NCI-H510A (cell line): ENCODE measurements at regions not wholly inside any gene's neighbourhood (a gene's known extent, or its start where the extent isn't known, plus 50 kb on each side); places are given as distances from the start of the nearest gene placed in this dataset.

Experiments
- DNase-seq: peaks from one replicate; lab custom pipeline; 2025; lab: John Stamatoyannopoulos, UW

DNA sequence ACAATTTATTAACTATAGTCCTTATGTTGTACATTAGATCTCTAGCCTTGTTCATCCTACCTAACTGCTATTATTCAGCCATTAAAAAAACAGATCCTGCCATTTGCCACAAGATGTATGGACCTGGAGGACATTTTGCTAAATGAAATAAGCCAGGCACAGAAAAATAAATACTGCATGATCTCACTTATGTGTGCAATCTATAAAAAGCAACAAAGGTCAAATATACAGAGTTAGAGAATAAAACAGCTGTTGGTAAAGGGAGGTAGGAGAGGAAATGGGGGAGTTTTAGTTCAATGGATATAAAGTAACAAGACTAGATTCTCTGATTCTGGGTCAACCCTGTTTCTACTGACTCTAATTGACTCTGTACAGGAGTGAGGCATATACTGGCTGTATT, 103.3 kb upstream of the FAM9C start:
- DNase-seq: no peak

DNA sequence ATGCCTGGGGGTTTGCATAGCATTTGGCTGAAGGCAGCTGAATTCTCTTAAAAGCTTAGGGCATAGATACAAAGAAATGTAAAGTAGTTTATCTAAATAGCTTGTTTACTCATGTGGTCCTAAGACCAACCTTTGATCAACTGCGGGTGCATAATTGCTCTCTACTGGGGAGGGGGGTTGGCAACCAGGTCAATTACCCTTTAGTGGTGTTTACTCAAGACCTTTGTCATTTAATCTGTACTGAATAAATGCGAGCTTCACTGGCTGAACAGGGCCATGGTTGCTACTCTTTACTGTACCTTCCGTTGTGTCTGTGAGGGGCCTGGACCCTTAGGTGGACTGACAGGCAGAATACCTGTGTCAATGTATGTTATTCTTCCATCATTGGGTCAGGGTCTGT, 102.7 kb upstream of the FAM9C start:
- no peak for DNase-seq

DNA sequence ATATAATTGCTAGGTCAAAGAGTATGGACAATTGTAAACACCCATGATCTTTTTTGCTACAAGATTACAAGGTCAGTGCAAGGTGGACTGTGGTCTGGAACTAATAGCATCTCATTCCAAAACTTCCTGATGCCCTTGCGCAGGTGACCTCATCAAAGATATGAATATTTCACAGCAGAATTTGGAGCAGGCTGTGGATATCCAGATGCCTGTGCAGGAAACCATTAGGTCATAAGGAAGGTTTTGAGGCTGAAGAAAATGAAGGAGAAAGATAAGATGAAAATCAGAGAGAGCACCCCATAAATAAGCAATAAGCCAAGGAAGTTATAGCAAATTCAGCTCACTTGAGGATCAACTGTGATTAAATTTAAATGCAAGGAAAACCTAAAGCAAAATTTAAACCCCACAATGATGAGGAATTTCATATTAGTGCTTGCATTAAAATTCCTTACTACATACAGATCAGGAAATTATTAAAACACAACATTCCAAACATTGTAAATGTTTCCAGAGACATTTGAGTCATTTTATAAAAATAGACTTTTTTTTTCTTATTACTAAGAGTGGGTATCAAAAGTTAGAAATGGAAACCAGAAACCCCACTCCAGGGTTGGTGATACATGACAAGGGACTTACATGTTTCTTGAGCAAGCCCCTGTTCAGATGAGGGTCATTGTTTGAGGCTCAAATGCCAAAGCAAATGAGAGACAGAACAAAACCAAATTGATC, 100.7 kb upstream of the FAM9C start:
- no peak for DNase-seq

DNA sequence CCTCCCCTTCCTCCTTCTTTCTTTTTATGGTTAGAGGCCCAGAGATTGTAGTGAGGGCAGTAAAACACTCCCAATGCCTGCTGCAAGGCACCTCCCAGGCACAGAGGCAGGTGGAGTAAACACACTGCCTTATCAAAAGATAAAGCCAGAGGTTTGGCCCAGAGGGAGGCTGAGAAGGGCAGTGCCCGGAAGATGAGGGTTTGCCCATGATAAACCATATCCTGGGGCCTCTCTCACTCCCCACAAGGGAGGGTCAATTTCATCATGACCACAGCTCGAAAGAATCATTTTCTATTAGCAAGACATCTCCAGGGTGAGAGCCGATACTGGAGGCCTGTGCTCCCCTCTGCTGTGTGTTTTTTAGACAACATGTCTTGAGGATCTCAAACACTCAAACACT, 98.5 kb upstream of the FAM9C start:
- DNase-seq: no peak

DNA sequence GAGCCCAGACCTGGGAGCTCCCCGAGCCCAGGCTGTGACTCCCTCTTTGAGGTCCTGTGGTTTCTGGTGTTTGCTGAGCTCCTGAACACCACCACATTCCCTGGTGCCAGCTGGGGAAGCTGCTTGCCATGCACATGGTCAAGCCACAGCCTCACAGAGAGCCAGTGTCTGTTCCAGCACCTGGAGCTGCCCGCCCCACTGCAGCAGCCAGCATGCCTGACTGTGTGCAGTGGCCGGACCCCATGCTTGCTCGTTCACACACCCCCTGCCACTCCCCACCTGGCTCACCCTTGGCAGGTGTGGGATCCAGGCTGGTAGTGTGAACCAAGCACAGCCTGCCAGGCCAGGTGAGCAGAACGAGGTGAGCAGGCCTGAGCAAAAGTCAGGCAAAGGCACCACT, 95.6 kb upstream of the FAM9C start:
- no peak for DNase-seq

DNA sequence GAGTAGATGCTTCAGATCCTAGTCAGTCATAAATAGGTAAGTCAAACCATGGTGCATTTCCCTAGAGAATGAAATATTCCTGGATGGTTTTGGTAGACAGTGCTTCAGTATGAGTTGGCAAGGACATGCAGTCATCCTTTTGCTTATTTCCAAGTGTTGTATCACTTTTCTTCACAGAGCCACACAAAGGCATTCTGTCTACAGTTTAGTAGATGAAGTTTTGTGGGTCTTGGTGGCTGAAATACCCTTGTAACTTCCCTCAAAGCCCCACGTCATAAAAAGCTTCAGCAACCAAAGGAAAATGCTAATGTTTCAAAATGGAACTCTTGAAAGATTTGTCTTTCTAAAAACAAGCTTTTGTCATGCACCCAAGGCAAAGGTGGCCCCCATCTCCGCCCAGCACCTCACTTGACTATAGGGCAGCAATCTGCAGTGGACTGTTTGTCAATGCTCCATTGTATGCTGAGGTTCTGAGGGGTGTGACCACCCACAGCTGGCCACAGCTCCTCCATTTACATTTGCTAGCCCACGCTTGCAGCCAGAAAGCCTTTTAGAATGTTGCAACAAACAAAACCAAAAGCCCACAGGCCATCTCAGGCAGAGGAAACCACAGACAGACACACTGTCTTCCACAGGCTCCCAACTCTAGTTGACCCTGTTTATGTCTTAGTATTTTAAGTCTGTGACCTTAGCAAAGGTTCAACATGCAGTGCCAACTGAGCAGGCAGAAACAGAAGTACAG, 87.1 kb upstream of the FAM9C start:
- DNase-seq: no peak

DNA sequence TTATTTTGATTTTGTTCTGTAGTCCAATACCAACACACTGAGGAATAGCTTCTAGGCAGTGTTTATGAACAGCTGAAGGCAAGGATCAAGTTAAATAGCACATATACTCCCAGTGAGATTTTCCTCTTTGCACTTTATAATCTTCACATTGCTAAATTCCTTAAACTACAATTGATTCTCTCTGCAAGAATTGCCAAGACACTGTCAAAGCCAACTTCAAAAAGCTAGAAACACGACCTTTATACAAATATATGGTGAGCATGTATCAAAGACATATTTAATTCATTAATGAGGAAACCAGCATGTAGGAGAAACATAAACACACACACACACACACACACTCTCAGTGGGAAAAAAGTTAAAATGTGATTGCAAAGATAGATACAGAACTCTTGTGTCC, 86.4 kb upstream of the FAM9C start:
- no peak for DNase-seq

DNA sequence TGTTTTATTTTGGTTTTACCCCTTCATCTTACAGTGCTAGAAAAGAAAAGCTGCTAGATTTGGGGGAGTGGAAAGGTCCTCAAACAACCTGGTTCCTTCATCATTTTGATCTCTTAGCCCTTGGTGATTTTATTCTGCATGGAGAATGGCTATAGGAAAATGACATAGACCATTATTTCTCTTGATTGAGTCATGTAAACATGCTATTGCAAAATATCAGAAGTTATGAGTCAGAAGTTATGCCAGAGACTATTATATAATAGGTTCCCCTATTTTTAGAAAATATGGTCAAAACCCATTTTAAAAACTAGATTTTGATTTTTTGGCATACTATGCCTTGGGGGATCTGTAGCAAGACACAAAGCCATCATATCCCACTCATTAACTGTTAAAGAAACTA, 83.7 kb upstream of the FAM9C start:
- DNase-seq: no peak

DNA sequence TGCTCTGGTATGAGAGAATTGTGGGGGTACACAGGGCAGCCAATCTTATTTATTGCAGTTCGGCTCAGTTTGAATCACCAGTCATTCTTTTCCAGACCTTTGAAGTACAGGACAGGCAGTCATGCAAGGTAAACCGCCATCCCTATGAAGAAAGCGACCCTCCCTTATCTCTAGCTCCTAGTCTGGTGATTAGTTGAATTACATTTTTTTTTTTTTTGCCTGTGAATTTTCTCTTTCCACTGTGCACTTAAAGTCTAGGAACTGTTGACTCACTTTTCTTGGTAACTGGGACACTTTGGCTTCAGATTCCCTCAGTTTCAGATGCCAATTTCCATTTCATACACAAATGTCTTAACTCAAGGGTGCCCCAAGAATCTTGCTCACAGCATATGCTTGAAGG, 82.4 kb upstream of the FAM9C start:
- DNase-seq: no peak

DNA sequence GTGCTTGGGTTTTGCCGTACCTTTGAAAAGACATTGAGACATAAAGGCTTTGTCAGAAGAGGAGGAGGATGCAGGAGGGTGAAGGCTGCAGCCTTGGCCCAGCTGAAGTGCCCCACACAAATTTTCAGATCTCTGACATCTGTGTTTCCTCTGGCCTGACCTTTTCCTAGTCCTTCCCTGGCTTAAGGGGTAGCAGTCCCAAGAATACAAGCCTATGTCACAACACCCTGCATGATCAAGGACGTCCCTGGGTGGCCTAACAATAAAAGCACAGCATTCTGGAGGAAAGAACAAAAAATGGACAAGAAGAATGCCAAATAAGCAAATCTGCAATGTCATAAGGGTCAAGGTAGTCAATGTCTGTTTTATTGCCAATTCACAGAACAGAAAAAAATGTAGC, 80.8 kb upstream of the FAM9C start:
- no peak for DNase-seq

DNA sequence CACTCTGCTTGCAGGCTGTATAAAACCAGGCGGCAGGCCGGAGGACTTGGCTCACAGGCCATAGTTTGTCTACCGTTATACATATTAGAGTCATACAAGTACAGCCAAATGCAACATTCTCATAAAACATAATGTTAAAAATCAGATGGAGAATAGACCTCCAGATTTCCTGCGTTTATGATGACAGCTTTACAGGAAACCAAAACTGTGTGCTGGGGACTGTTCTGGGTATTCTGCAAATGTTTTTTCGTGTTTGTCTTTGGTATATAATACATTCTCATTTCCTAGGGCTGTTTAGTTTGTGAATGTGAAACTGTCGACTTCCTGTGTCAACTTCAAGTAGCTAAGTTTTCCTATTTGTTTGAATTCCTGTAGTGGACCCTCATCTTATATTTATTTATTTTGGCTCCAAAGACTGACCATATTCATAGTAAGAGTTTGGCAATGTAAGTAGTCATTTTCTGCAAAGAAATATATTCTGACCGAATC, 79.5 kb upstream of the FAM9C start:
- DNase-seq: no peak

DNA sequence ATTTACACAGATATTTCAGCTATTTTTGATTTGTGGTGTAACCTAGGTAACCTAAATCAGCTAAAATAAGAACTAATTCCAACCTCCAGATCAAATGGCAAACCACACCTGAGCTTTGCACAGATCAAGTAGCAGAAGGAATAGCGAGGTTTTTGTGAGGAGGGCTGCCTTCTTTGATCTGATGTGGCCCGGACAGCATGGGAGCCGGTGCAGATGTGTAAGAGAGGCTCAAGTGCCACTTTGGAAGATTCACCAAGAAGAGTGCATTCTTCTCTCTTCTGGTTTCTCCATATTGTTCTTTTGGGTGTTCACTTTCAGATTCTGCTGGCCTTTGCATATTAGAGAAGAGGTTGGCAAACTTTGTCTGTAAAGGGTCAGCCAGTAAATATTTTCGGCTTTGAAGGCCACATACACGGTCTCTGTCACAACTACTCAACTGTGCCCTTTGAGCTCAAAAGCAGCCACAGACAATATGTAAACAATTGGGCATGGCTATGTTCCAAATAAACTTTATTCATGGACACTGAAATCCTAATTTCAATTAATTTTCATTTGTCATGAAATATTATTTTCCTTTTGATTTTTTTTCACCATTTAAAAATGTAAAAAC, 78.9 kb upstream of the FAM9C start:
- no peak for DNase-seq

DNA sequence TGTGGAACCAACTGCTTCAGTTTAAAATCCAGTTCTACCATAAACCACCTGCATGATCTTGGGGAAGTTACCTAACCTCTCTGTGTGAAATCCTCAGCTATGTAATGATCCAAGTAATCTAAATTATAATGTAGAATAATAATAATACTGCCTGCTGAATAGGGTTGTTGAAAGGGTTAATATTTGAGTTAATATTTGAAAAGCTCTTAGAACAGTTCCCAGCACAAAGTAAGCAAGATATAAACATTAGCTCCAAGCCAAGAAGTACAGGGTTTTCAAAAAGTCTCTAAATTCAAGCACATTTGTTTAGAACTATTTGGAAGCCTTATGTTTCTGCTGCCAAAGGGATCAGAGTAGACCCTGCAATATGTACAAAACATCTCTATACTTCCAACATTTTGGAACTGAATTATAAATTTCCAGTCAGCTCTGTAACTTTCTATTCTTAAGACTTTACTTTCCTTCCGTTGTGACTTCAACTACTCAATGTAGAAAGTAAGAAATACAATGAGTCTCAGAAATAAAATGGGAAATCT, 76.7 kb upstream of the FAM9C start:
- DNase-seq: no peak

DNA sequence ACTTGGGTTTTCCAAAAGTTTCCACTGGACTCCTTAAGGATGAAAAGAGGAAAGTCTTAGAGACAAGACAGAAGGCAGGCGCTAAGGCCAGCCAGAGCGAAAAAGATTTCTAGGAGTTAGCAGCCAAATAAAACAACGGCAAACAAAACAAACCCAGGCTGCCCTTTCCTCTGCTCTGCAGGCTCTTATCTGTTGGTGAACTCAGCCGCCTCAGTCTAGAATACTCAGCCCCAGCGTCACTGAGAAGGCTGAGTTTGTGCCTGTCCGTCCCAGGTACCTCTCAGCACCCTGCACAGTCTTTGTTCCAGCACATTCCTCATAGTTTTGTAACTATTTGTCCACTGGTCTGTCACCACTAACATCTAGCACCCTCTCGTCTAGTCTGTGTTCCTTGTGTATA, 75.6 kb upstream of the FAM9C start:
- DNase-seq: no peak

DNA sequence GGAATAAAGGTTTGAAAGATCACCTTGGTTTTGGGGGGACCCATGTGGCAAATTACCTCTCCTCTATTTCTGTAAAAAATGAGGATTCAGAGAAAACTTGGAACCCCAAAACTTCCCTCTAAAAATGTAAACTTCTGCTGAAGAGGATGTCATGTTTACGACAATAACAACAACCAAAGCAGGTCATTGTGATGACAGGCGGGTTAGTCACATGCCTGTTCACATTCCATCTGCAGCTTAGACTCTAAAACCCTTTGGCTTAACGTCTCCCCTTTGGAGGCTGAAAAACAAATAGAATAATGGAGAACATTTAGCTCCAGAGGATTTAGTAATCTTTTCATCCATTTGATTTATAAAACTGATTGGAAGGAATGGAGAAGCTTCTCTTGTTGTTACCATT, 75.0 kb upstream of the FAM9C start:
- DNase-seq: no peak

DNA sequence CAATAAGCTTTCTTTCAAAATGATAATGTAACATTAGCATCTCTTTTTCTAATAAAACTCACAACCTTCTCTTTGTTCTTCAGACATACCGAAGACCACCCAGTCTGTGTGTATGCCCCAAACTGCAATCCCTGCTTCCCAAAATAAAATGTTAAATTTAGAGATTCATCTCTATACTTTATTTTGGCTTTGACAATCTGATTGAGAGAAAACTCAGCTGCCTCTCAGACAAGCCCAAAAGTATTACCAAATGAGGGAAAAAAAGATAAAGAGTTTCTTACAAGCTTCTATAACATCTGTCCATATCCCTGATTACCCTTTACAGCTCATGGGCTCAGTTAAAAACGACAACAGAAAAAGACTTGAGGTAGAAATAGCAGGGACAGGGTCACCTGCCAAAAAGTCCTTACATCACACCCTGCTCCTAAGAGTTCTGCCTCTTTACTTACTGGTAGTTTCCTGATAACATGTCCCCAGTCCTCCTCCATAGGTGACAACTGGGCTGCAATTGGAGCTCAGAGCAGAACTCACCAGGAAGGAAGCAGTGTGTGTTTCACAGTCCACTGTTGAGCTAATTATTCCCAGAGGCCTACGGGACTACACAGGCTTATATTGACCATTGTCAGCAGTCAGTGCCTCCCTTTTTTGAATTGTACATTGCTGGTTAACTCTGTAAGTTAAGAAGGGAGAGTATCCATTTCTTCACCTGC, 70.9 kb upstream of the FAM9C start:
- DNase-seq: no peak

DNA sequence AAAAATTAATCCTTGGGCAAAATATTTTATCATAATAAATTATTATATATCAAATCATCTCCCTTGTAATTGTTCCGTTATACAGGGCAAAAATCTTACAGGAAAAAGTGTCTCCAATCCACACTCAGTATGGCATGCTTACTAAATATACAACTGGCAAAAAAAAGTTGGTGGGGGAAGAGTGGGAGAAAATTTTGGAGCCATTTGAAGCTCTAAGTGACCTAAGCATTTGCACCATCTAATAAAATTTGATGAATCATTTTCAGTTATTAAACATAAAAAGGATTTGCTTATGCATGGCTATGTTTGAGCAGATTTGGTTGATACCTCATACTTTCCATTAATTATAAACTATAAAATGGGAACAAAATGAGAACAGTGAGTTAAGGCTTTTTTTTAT, 68.1 kb upstream of the FAM9C start:
- DNase-seq: no peak

DNA sequence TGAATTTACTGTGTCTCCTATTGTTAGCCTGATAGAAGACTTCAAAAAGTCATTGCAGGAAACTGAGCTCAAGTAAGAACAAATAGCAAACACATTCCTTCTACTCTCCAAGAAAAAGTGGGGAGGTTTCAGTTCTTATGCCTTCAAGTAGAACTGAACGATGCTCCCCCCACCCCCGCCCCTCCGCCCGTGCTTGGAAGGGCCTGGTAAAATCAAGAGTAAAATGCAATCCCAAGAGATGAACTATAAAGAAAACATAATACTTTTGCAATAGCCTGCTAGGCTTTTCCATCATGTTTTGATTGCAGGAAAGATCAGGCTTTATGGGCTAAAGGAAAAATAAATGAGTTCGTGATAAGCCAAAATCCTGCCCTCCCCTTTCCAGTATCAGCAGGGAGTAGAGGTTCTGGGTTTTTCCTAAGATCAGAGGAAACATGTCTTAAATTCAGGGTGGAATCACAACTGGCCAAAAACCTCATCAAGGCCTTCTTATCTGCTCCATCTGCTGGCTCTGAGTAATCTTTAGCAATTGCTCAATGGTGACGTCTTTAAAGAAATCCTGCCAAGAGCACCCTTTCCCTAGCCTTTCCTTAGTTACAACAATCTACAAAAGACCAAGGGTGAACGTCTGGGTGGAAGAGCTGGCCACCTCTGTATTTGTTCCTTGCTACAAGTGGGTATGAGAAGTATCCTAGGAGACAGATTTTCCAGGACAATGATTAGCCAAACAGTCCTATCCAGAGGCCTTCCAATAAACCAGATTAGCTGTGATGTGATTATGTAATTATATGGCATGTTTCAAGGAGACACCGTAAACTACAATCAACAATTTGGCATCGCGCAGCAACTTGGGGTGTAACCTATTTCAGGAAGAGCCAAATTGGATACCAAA, 66.3 kb upstream of the FAM9C start:
- no peak for DNase-seq

DNA sequence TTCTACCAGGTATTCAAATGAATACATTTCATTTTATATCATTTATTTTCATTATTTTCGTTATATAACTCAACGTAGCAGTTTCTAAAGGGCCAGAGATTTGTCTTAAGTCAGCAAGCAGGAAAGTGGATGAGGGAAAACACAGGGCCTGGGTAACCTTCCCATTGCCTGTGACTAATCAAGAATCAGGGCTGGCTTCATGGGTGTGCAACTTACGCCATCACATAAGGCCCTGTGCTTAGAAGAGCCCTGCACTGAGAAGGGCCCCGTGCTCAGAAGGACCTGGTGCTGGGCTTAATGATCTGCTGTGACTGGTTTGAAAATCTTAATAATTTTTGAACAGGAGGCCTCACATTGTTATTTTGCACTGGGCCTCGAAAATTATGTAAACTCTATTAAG, 65.4 kb upstream of the FAM9C start:
- no peak for DNase-seq

DNA sequence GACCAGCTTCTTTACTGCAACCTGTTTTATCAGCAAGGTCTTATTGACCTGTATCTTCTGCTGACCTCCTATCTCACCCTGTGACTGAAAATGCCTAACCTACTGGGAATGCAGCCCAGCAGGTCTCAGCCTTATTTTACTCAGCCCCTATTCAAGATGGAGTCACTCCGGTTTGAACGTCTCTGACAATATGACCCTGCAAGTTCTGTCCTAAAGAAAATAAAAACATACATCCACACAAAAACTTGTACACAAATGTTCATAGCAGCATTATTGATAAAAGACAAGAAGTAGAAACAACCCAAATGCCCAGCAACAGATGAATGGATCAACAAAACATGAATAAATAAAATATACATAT, 59.5 kb upstream of the FAM9C start:
- no peak for DNase-seq

DNA sequence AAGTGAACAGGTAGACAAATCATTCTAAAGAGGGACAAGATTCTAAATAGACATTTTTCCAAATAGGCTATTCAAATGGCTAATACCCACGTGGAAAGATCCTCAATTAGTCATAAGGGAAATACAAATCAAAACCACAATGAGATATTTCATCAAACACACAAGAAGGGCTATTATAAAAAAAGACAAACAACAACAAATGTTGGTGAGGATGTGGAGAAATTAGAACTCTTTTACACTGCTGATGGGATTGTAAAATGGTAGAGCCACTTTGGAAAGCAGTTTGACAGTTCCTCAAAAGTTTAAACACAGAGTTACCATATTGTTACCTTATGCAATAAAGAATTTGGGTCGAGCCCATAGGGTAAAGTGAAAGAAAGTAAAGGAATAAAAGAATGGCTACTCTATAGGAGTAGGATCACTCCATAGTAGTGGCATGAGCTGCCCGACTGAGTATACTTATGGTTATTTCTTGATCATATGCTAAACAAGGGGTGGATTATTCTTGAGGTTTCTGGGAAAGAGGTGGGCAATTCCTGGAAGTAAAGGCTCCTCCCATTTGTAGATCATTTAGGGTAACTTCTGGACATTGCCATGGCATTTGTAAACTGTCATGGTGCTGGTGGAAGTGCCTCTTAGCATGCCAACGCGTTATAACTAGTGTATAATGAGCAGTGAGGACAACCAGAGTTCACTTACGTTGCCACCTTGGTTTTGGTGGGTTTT, 58.9 kb upstream of the FAM9C start:
- DNase-seq: no peak
